Breast epithelium (tissue), 4 donors: ENCODE measurements at regions not wholly inside any gene's neighbourhood (a gene's known extent, or its start where the extent isn't known, plus 50 kb on each side); places are given as distances from the start of the nearest gene placed in this dataset.
"Not testable (repeated sequence)": the region's sequence is repeated elsewhere in the genome, so short reads cannot be mapped to it uniquely, and the experiment has no call there.

Experiments used
- DNase-seq, 2 donors: peaks; one replicate each; pipeline ENCODE4 v3.0.0-alpha.2; 2019; ENCODE audit warnings: low spot score in 2 of 2
- H3K27ac ChIP-seq, 2 donors: fragments of 200-600 bp; sonication (generic) in 1 of 2; one replicate each; pipeline ENCODE4 v1.5.1; 2016 to 2019; ENCODE audit warnings: mild to moderate bottlenecking in 1 of 2
- H3K27me3 ChIP-seq, 2 donors: fragments of 200-600 bp; sonication (generic) in 1 of 2; one replicate each; pipeline versions ENCODE4 v1.5.1 to v1.6.0; 2017 to 2019; ENCODE audit warnings: control low read depth in 1 of 2, mild to moderate bottlenecking in 1 of 2
- H3K36me3 ChIP-seq: fragments of 200-600 bp; one replicate; pipeline ENCODE4 v1.5.1; 2019
- H3K4me1 ChIP-seq, 2 donors: fragments of 200-600 bp; sonication (generic); one replicate each; pipeline ENCODE4 v1.5.1; 2016 to 2019; ENCODE audit warnings: control low read depth in 1 of 2
- H3K4me3 ChIP-seq, 3 donors: fragments of 200-600 bp; sonication (generic); 1 replicate in 2 of 3; 2 replicates in 1 of 3; pipeline ENCODE4 v1.5.1; 2016 to 2019; ENCODE audit warnings: mild to moderate bottlenecking in 3 of 3, moderate library complexity in 2 of 3
- H3K9me3 ChIP-seq, 2 donors: fragments of 200-600 bp; sonication (generic) in 1 of 2; one replicate each; pipeline ENCODE4 v1.5.1; 2016 to 2019; ENCODE audit warnings: control low read depth in 1 of 2
- POLR2A ChIP-seq: fragments of 450-650 bp; IDR thresholded peaks from one replicate; pipeline ENCODE4 v1.6.1; 2016; ENCODE audit warnings: antibody characterized with exemption, mild to moderate bottlenecking, moderate library complexity
- POLR2AphosphoS5 ChIP-seq, 3 donors: sonication (generic); formaldehyde crosslinking; IDR thresholded peaks; one replicate each; pipeline ENCODE4 v1.6.1; 2017; ENCODE audit warnings: antibody characterized with exemption in 3 of 3
- intact Hi-C: fragments of 100-400 bp; cut with DNase I; formaldehyde crosslinking; loops from one replicate; pipeline ENCODE4 v1.15.1; 2023; ENCODE audit warnings: low total_unique reads
- TF ChIP-seq, protein P1 (sequence below), 3 donors: fragments of 450-650 bp; IDR thresholded peaks; one replicate each; pipeline ENCODE4 v1.5.1; 2016 to 2017; ENCODE audit warnings: antibody characterized with exemption in 3 of 3, mild to moderate bottlenecking in 3 of 3, moderate library complexity in 3 of 3

DNA sequence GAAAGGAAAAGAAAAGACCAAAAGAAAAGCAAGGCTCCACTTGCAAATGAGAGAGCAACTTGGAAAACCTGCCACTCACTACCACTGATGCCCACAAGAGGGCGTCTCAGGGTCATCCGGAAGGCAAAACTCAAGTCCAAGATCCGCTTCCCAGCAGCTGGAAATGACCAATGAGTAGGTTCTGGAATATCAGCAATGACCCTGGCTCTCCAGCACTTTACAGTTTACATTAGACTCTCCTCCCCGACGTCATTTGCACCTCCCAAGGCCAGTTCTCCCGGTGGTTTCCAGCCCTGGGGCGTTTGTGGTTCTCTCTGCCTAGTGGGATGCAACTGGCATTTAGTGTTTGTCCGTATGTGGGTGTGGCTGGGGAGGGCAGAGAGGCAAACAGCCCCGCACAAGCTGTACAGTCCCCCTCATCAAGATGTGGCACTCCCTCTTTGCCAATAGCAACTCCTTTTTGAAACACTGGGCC is 193.8 kb upstream of the ZNF618 start:
- TF ChIP-seq POLR2AphosphoS5 (IDR thresholded peaks at IDR 0.05): no peak
- no peak for TF ChIP-seq POLR2A
- TF ChIP-seq, protein P1, sequence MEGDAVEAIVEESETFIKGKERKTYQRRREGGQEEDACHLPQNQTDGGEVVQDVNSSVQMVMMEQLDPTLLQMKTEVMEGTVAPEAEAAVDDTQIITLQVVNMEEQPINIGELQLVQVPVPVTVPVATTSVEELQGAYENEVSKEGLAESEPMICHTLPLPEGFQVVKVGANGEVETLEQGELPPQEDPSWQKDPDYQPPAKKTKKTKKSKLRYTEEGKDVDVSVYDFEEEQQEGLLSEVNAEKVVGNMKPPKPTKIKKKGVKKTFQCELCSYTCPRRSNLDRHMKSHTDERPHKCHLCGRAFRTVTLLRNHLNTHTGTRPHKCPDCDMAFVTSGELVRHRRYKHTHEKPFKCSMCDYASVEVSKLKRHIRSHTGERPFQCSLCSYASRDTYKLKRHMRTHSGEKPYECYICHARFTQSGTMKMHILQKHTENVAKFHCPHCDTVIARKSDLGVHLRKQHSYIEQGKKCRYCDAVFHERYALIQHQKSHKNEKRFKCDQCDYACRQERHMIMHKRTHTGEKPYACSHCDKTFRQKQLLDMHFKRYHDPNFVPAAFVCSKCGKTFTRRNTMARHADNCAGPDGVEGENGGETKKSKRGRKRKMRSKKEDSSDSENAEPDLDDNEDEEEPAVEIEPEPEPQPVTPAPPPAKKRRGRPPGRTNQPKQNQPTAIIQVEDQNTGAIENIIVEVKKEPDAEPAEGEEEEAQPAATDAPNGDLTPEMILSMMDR (IDR thresholded peaks at IDR 0.05): peak; percentile 72 to 82 (median 77)
- Histone ChIP-seq H3K27me3 (no peaks in the 10 kb centered on the region), H3K9me3 (no peaks in the 10 kb centered on the region), H3K36me3 (no peaks in the 10 kb centered on the region), H3K4me3 (no peak overlapping the region), H3K27ac (no peak overlapping the region), H3K4me1 (no peaks in the 10 kb centered on the region)
- intact Hi-C loops: no loop called here
- DNase-seq: peak; percentile 34 to 76

DNA sequence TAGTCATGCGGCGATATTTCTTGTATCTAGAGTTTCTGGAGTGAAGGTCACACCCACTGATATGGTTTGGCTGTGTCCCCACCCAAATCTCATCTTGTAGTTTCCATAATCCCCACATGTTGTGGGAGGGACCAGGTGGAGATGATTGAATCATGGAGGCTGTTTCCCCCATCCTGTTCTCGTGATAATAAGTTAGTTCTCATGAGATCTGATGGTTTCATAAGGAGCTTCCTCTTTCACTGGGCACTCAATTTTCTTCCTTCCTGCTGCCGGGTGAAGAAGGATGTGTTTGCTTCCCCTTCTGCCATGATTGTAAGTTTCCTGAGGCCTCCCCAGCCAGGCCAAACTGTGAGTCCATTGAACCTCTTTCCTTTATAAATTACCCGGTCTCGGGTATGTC is 190.5 kb upstream of the ZNF618 start:
- H3K27ac ChIP-seq, DNase-seq, H3K4me3 ChIP-seq, H3K4me1 ChIP-seq, intact Hi-C loops, H3K36me3 ChIP-seq, H3K9me3 ChIP-seq, H3K27me3 ChIP-seq: not testable (repeated sequence)

DNA sequence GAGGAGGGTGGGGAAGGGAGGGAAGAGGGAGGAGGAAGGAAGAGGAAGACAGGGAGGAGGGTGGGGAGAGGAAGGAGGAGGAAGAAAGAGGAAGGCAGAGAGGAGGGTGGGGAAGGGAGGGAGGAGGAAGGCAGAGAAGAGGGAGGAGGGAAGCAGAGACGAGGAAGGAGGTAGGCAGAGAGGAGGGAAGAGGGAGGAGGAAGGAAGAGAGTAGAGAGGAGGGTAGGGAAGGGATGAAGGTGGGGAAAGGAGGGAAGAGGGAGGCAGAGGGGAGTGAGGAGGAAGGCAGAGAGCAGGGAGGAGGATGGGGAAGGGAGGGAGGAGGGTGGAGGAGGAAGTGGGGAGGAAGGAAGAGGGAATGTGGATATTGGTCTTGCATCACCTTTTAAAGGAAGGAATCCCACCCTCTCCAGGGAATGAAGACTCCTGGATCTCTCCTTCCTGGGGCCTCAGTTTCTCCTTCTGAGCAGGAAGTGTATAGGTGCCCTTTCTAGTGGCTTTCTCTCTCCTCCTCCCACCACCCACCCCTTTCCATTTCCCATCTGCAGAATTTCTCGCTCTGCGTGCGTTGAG is 188.9 kb upstream of the ZNF618 start:
- H3K36me3 ChIP-seq: no peaks in the 10 kb centered on the region
- intact Hi-C loops: no loop called here
- H3K4me3 ChIP-seq: peak overlapping the region in 1 of 3 donors; percentile 55

DNA sequence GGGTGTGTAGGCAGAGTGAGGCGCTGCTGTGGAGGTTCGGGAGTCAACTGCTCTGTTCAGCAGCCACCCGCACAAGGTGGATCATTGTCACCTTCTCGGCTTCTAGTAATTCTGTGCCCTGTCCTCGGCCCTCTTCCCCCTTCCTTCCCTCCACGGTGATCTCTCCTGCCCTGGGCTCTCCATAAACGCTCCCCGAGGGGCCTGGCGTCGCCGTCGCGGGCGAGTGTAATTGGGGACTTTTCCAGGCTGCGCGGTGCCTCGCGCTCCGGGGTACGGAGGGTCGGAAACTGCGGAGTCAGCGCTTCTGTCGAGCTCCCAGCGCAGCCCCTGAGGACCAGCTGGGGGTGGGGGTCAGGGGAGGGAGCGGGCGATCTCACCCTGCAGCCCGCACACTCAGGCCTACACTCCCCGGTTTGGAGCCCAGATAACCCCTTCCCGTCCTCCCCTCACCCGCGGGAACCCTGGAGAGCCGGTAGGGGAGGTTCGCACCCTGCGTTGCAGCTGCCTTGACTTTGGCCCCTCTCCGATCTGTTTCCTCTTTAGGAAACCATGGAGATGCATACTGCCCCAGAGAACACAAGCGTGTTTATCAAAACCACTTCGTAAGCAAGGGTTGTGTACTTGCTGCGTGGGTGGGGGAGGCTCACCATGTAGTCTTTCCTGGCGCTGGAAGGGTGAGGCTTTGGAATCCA is 188.3 kb upstream of the ZNF618 start:
- peaks cover 0 to 4% of the 10 kb centered on the region in 2 donors for H3K27me3 ChIP-seq
- TF ChIP-seq, protein P1 (IDR thresholded peaks at IDR 0.05): no peak
- no peak for TF ChIP-seq POLR2A
- peak in 1 of 3 donors; percentile 49 for TF ChIP-seq POLR2AphosphoS5 (IDR thresholded peaks at IDR 0.05)
- DNase-seq: peak in 1 of 2 donors; percentile 77
- H3K27ac ChIP-seq: no peak overlapping the region
- H3K36me3 ChIP-seq: no peaks in the 10 kb centered on the region
- H3K9me3 ChIP-seq: no peaks in the 10 kb centered on the region
- H3K4me1 ChIP-seq: no peaks in the 10 kb centered on the region
- intact Hi-C loops: no loop called here
- H3K4me3 ChIP-seq: peak overlapping the region in 2 of 3 donors; percentile 25 to 55

More for the DNA sequence above, 188.9 kb upstream of the ZNF618 start:
- DNase-seq: no peak
- Histone ChIP-seq H3K27ac (no peak overlapping the region), H3K4me1 (no peaks in the 10 kb centered on the region), H3K9me3 (no peaks in the 10 kb centered on the region), H3K27me3 (peaks cover 0 to 4% of the 10 kb centered on the region in 2 donors)
- TF ChIP-seq POLR2AphosphoS5 (IDR thresholded peaks at IDR 0.05) (no peak), POLR2A (no peak)
- TF ChIP-seq, protein P1 (IDR thresholded peaks at IDR 0.05): no peak

DNA sequence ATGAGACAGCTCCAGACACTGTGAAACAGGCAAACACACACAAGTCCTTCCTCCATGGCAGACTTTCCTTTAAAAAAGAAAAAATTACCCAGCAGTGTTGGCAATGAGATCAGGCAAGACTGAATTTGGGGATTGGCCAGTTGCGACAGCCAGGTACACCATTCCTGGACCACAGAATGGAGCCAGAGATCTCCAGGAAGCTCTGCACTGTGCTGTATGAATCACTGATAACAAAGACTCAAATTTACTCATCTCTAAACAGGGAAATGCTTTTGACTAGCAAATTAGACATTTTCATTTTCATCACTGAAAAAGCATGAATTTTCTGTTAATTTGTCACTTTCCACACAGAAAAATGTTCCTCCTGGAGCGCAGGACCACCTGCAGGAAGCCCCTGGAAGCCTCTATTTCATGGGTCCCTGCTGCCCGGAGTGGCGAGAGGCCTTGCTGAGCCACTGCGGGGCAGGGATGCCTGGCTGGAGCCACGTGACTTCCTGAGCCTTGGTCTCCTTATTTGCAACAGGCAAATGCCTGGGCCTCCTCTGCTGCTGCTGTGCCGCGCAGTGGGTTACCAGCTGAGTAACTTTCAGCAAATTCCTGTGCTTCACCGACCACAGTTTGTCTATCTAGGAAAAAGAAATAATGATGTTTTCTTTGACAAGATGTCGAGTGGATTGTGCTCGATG is 185.9 kb upstream of the ZNF618 start:
- intact Hi-C loops: no loop called here
- TF ChIP-seq POLR2AphosphoS5 (IDR thresholded peaks at IDR 0.05) (no peak), POLR2A (no peak)
- TF ChIP-seq, protein P1 (IDR thresholded peaks at IDR 0.05): no peak
- Histone ChIP-seq H3K36me3 (no peaks in the 10 kb centered on the region), H3K27ac (no peak overlapping the region), H3K27me3 (peaks cover 0 to 4% of the 10 kb centered on the region in 2 donors), H3K4me1 (no peaks in the 10 kb centered on the region), H3K9me3 (no peaks in the 10 kb centered on the region), H3K4me3 (no peak overlapping the region)
- DNase-seq: no peak
